ENCODE measurements at regions not wholly inside any gene's neighbourhood (a gene's known extent, or its start where the extent isn't known, plus 50 kb on each side); places are given as distances from the start of the nearest gene placed in this dataset.

- H3K27me3 Mint-ChIP-seq (ENCODE audit: low read depth in 3 of 3), result no peaks in the 10 kb centered on the region
- Histone ChIP-seq H2AFZ (ENCODE audit: insufficient read depth, low read depth, low read length, poor library complexity, severe bottlenecking) (no peak overlapping the region), H3K9me3 (replicated peaks in 1 of 2; ENCODE audit: control insufficient read depth in 1 of 2, insufficient read depth in 1 of 2, low read length in 2 of 2) (peaks cover 0 to 3% of the 10 kb centered on the region in 2 donors), H4K20me1 (ENCODE audit: insufficient read depth, low read length) (no peaks in the 10 kb centered on the region), H3K4me2 (replicated peaks; ENCODE audit: extremely low read depth, low read length, poor library complexity, severe bottlenecking) (no peak overlapping the region), H3K4me1 (ENCODE audit: control insufficient read depth in 1 of 2, insufficient read depth in 2 of 2, low read length in 2 of 2) (no peaks in the 10 kb centered on the region), H3K9ac (ENCODE audit: insufficient read depth, low read length, poor library complexity, severe bottlenecking) (no peak overlapping the region), H3K27ac (ENCODE audit: low read depth in 1 of 2, low read length in 2 of 2) (no peak overlapping the region), H3K27me3 (ENCODE audit: control insufficient read depth in 2 of 2, insufficient read depth in 2 of 2, low read length in 2 of 2) (no peaks in the 10 kb centered on the region), H3K36me3 (replicated peaks in 1 of 2; ENCODE audit: control insufficient read depth in 1 of 2, insufficient read depth in 2 of 2, low read length in 2 of 2) (no peaks in the 10 kb centered on the region), H3K4me3 (replicated peaks in 1 of 3; ENCODE audit: low read depth in 2 of 3, low read length in 3 of 3) (no peak overlapping the region), H3K79me2 (ENCODE audit: insufficient read depth, low read length) (no peaks in the 10 kb centered on the region)
- DNase-seq, result no peak
- no peaks in the 10 kb centered on the region for H3K36me3 Mint-ChIP-seq
- intact Hi-C loops (cut with micrococcal nuclease), result no loop called here
- peaks cover 0 to 4% (median 0%) of the 10 kb centered on the region in 7 donors for H3K9me3 Mint-ChIP-seq
- H3K27ac Mint-ChIP-seq, result no peak overlapping the region
- no peaks in the 10 kb centered on the region for H3K4me1 Mint-ChIP-seq
- H3K4me3 Mint-ChIP-seq, result no peak overlapping the region
- no peak for TF ChIP-seq CTCF (IDR thresholded peaks at IDR 0.05)
- WGBS (ENCODE audit: insufficient coverage), result 93% methylated on average over 2 of the region's 2 CpGs
These were observed 694.6 kb downstream of the CPS1 start for GRCh38 chr2:211251016-211251415.

GRCh38 chr2:211258646-211259335 is 702.4 kb downstream of the CPS1 start:
- Histone ChIP-seq H3K4me2 (replicated peaks; ENCODE audit: extremely low read depth, low read length, poor library complexity, severe bottlenecking) (no peak overlapping the region), H3K27me3 (ENCODE audit: control insufficient read depth in 2 of 2, insufficient read depth in 2 of 2, low read length in 2 of 2) (no peaks in the 10 kb centered on the region), H3K36me3 (replicated peaks in 1 of 2; ENCODE audit: control insufficient read depth in 1 of 2, insufficient read depth in 2 of 2, low read length in 2 of 2) (no peaks in the 10 kb centered on the region), H3K4me3 (replicated peaks in 1 of 3; ENCODE audit: low read depth in 2 of 3, low read length in 3 of 3) (no peak overlapping the region), H4K20me1 (ENCODE audit: insufficient read depth, low read length) (no peaks in the 10 kb centered on the region), H2AFZ (ENCODE audit: insufficient read depth, low read depth, low read length, poor library complexity, severe bottlenecking) (no peak overlapping the region), H3K27ac (ENCODE audit: low read depth in 1 of 2, low read length in 2 of 2) (no peak overlapping the region), H3K9ac (ENCODE audit: insufficient read depth, low read length, poor library complexity, severe bottlenecking) (no peak overlapping the region), H3K79me2 (ENCODE audit: insufficient read depth, low read length) (no peaks in the 10 kb centered on the region), H3K4me1 (ENCODE audit: control insufficient read depth in 1 of 2, insufficient read depth in 2 of 2, low read length in 2 of 2) (no peaks in the 10 kb centered on the region), H3K9me3 (replicated peaks in 1 of 2; ENCODE audit: control insufficient read depth in 1 of 2, insufficient read depth in 1 of 2, low read length in 2 of 2) (peaks cover 5 to 8% of the 10 kb centered on the region in 2 donors)
- intact Hi-C loops (cut with micrococcal nuclease), result no loop called here
- H3K4me3 Mint-ChIP-seq, result no peak overlapping the region
- H3K27ac Mint-ChIP-seq, result no peak overlapping the region
- H3K9me3 Mint-ChIP-seq, result peaks cover 1 to 11% (median 9%) of the 10 kb centered on the region in 7 donors
- no peaks in the 10 kb centered on the region for H3K27me3 Mint-ChIP-seq (ENCODE audit: low read depth in 3 of 3)
- WGBS (ENCODE audit: insufficient coverage), result no CpG with 5 or more reads among the region's 1 CpG
- DNase-seq, result no peak
- TF ChIP-seq CTCF (IDR thresholded peaks at IDR 0.05), result no peak
- H3K4me1 Mint-ChIP-seq, result no peaks in the 10 kb centered on the region
- no peaks in the 10 kb centered on the region for H3K36me3 Mint-ChIP-seq
